GM18870 (cell line): ENCODE measurements at regions not wholly inside any gene's neighbourhood (a gene's known extent, or its start where the extent isn't known, plus 50 kb on each side); places are given as distances from the start of the nearest gene placed in this dataset.
"Not testable (repeated sequence)": the region's sequence is repeated elsewhere in the genome, so short reads cannot be mapped to it uniquely, and the experiment has no call there.

Experiments used
- ATAC-seq: cut with Tn5 transposase; IDR thresholded peaks from one replicate; pipeline ENCODE4 v1.9.1; 2021; ENCODE audit warnings: moderate library complexity; ENCODE audit not compliant: unreplicated experiment

DNA sequence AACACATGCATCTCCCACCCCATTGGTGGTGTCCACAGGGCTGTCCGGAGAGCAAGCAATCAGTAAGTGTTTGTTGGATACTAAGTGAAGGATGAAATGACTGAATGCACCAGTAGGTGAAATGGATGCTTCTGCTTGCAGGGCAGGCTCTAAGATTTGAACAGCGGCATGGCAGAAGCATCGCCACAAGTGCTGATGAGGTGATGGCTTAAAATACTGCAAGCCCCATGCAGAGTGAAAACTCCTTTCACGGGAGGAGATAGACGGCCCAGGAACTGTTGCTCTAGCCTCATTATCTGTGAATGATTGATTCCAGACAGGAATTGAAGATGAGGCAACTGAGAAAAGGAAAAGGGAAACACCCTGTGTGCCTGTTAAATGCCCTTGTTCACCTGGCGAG, 158.9 kb downstream of the LY86 start:
- ATAC-seq: no peak

DNA sequence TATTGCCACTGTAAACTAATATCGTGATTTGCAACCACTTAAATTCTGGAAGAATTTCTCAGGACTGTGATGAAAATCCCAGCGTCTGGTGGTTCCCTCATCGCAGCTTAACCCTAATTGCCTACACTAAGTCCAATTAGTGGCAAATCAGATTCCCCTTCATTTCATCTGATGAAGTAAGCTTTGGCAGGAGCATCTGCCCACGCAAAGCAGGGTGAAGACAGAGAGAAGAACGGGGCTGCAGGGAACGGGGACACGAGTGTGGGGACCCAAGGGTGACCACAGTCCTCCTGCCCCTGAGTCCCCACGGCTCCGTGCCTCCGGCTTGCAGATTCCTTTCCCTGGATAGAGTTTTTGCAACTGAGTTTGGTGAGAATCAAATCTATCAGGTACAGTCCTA, 159.5 kb downstream of the LY86 start:
- no peak for ATAC-seq

DNA sequence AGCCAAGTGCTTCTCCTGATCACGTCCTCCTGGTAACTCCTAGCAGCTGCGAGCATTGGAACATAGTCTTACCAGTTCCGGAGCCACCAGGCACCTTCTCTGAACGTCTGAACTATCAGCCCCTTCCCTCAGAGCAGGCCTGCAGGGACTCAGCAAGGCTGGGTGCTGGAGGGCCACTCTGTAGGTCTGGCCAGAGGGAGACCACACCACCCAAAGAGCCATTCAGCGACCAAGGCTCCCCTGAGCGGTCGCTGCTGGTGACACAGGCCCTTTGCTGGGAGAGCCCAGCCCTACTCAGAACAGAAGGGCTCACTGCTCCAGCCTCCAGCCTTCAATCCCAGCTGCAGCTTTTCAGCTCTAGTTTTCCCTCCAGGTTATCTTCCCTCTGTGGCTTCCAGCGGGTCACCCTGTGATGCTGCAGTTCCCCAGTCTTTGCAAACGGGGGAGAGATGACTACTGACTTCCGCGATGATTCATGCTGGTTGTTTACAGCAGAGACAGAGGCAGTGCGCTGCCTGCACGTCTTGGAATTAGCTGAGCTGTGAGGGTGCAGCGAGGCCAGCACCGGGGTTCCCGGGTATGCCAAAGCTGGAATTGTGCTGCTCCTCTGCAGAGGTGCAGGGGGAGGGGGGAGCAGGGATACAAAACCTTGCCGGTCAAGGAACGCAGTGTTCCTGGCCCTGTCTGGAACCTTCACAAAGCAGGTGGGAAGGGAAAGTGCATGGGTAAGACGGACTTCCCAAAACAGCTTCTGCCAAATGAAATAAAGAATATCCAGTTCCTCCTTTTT, 161.4 kb downstream of the LY86 start:
- no peak for ATAC-seq

DNA sequence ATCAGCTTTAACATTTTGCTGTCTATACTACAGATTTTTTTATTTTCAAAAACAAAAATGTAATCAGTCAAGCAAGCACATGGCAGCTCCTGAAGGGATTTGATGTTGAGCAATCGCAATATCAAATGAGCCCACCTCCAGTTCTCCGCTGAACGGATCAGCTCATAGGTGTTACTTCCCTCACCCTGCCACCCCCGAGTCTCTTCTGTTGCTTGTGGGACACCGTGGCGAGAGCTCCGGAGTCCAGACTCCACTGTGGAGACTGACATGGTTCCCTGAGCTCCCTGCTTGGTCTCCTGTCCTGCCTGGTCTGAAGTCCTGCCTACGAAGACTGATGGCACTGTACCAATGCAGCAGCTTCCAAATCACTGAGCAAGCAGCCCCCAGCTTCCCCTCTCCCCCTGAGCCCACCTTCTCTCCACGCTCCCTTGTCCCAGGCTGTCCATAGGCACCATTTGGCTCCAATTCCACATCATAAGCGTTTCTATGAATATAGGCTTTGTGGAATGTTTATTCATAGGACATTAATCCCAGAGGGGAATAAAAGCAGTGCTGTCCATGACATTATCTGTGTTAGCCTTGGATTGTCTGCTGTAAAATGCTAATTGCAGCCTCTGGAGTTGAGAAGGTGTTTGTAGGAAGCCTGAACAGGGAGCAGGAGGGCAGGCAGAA, 162.2 kb downstream of the LY86 start:
- no peak for ATAC-seq

DNA sequence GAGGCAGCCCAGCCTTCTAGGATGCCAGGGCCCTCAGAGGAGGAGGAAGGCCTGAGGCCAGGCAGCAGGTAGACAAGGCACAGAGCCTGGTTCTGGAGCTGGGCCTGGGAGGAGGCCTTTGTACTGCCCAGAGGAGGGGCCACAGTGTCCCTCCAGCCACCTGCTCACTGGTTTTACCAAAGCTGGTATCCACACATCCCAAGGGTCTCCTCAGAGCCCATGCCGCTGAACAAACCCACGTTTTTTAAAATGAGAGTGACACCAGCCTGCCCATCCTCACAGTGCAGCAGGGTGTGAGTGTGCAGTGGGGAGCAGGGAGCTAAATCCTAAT, 162.7 kb downstream of the LY86 start:
- no peak for ATAC-seq

DNA sequence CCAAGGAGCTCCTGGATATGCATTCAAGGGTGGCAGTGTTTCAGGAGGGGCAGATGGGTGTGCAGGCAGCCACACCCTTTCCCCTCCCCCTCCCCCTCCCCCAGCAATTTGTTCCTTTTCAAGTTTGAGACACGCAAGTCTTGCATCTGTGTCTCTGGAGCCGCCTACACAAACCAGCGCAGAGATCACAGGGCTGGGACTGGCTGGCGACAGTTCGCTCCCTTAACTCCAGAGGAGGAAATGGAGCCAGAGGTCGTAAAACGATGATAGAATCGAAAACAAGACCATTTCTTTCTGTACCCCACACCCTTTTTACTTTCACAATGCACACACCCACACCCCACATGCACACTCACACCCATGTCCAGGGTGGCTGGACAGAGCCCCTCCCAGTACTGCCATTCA, 163.1 kb downstream of the LY86 start:
- no peak for ATAC-seq

DNA sequence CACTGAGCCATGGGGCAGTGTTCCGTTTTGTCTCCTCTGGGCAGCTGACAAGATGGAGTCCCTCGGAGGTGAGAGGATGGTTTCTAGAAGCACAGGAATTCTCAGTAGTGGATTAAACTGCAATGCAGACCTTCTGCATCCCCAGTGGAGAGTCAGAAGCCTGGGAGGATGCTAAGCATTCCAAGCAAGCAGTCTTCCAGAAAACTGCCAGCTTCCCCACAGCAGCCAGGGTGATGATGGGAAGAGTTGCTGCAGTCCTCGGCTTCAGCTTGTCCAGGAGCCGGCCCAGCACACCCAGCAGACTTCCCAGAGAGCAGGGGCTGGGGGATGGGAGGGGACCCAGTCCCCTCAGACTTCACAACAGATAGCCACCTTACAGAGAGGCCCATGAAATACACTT, 163.6 kb downstream of the LY86 start:
- no peak for ATAC-seq

DNA sequence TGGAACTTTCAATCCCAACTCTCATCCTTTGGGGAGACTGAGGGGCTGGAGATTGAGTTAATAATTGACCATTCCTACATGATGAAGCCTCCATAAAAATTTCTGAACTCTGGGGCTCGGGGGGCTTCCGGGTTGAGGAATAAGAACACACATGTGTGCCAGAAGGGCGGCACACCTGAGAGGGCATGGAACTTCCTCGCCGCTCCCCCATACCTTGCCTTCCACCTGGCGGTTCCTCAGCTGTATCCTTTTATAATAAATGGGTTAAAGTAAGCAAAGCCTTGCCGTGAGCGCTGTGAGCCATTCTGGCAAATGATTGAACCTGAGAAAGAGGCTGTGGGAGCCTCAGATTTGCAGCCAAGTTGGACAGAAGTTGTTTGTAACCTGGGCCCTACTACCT, 164.8 kb downstream of the LY86 start:
- no peak for ATAC-seq

DNA sequence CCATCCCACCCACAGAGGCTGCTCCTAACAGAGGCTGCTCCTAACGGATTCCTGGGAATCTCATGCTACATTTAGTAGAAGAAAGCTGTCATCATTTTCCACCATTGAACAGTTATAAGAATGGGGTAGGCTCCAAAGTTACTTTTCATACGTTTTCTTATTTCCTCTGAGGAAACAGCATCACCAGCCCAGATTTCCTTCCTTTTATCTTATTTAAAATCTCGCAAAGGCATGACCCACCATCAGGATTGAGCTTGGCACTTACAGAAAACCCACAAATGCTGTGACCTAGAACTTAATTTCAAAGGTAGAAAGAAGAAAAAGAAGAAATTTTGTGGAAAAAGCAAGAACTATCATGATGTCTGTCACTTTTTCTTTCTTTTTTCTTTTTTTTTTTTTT, 168.0 kb downstream of the LY86 start:
- no peak for ATAC-seq

DNA sequence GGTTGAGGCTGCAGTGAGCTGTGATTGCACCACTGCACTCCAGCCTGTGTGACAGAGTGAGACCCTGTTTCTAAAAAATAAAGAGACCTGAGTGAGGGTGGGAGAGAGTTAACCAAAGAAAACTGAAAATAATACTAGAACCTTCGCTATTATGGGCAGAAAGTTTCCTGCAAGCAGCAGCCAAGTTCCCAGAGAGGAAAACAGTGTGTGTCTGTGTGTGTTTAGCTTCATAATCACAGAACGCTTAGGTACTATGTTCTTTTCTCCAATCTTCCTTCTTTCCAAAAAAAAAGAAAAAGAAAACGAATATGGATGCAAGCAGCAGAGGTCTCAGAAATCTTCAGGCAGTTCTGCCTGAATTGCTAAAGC, 170.0 kb downstream of the LY86 start:
- no peak for ATAC-seq

DNA sequence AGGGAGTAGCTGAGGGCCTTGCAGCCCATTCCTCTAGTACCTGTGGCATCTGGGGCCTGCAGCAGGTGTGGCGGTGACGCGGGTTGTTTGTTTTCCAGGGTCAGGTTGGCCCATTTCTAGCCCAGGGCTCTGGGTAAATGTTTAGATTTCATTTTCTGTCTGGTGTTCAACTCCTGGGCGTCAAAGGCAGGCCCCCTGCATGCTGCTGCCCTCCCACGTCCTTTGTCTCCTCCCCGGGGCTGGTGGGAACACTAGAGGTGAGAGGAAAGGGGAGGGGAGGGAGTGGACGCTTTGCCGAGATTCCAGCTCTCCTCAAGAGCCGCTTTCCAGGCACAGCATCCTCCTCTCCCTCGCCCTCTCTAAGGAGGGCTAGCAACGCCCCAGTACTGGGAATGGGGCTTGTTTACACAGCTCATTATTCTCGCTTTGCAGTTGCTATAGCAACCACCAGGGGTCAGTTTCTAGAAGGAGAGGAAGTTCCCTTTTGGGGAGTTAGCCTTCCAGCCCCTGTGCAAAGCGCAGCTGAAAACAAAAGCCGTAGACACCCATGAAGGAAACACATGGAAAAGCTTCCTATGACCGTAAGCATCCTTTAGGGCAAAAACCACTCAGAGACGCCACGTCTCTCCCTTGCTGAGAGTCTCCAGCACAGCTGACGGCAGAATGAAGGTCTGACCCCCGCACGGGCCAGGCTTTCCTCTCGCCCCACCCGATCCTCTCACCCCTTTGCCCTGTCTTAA, 170.6 kb downstream of the LY86 start:
- ATAC-seq: peak; percentile 86

DNA sequence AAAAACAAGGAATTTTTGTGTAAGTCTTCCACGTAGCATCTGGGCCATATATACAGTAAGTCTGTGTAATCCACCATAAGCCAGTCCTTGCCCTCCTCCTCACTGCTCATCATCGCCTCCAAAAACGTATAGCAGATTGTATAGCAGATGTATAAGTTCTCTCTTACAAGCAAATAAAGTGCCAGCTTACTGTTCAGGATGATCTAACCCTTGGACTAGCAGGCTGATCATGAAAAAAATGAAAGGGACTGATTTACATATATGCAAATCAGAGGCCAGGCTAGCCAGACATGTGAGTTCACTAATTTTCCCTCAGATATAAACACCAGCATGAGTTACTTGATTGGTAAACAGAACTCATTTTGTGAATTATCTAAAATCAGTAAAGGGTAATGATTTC, 171.5 kb downstream of the LY86 start:
- ATAC-seq: no peak

DNA sequence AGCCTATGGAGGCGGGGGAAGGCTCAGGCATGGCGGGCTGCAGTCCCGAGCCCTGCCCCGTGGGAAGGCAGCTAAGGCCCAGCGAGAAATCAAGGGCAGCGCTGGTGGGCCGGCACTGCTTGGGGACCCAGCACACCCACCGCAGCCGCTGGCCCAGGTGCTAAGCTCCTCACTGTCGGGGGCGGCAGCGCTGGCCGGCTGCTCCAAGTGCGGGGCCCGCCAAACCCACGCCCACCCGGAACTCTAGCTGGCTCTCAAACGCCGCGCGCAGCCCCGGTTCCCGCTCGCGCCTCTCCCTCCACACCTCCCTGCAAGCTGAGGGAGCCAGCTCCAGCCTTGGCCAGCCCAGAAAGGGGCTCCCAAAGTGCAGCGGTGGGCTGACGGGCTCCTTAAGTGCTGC, 174.0 kb downstream of the LY86 start:
- not testable (repeated sequence) for ATAC-seq

DNA sequence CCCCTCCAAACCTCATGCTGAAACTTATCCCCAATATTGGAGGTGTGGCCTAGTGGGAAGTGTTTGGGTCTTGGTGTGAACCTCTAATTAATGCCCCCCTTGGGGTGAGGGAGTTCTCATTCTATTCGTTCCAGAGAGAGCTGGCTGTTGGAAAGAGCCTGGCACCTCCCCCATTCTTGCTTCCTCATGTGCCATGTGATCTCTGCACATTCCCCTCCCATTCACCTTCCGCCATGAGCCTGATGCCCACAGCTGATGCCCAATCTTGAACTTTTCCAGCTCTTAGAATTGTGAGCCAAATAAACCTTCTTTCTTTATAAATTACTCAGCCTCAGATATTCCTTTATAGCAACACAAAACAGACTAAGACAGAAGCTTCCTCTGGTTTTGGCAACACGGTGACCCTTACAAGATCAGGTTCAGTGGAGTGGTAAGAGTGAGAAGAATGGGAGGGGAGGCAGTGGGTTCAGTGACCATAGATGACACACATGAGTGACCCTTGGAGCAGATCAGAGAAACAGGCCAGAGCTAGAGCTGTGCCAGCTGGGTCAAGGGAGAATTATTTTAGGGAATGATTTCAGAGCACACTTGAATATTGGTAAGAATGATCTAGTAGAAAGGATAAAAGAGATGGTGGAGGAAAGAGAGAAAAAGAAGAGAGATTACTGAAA, 176.4 kb downstream of the LY86 start:
- ATAC-seq: no peak

DNA sequence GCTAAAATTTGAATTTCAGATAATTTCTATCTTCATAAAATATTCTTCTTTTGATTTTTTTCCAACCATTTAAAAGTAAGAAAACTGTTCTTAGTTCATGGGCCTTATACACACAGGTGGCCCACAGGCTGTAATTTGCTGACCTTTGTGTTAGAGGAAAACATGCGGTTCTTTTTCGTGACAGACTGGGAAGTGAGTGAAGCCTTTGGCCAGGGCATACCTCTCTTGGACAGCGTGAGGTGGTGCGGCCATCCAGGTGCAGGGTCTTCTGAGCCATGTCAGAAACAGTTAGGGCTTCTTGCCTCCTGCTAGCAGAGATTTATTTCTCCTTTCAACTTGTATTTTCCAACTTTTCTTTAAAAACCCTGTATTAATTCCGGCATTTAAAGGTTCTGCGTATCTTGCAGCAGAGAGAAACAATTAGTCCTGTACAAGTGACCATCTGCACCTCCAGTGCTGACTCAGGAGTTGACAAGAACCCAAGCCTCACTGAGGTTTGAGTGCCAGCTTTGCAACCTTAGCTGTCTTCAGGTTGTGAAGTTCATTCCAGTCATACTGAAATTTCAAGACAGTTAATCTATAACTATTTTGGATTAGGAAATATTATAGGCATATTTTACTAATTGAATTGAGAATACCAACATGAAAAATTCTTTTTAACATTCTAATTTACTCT, 177.8 kb downstream of the LY86 start:
- ATAC-seq: no peak

DNA sequence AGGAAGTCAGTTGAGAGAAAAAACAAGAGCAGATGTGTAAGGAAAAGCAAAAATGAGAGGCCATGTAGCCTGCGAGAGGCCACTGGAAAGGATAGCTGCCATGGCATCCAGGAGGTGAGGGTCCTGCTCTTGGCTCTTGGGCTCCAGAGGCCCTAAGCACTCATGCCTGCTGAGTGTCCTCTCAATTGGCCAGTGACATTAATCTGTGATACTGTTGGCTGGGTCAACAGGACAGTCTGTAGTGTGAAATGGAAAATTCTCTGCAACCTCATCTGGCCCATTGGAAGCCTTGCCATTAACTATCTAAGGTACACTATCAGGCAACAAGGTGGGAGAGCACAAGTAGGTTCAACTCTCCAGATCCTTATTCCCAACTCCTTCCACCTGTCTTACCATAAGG, 180.9 kb downstream of the LY86 start:
- no peak for ATAC-seq

DNA sequence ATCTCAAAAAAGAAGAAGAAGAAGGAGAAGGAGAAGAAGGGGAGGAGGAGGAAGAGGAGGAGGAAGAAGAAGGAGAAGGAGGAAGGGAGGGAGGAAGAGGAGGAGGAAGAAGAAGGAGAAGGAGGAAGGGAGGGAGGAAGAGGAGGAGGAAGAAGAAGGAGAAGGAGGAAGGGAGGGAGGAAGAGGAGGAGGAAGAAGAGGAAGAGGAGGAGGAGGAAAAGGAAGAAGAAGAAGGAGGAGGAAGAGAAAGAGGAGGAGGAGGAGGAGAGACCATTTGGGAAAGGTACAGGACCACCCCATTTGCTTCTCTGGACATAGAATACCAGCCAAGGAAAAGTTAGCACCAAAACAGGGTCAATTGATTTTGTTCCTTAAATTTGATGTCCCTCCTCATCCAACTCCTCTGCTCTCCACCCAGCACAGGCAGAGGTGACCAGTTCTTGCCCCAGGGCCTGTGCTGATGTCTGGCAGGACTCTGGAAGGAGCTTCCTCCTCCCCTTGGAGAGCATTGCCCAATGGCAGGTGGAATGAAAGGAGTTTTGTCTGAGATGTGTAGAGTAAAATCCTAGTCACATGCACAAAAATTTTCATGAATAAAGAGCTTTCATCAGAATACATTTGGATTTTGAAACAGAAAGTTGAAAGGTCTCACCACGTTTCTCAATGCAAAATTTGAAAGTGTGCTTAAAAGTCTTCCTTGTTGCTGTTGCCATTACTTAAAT, 182.9 kb downstream of the LY86 start:
- no peak for ATAC-seq

DNA sequence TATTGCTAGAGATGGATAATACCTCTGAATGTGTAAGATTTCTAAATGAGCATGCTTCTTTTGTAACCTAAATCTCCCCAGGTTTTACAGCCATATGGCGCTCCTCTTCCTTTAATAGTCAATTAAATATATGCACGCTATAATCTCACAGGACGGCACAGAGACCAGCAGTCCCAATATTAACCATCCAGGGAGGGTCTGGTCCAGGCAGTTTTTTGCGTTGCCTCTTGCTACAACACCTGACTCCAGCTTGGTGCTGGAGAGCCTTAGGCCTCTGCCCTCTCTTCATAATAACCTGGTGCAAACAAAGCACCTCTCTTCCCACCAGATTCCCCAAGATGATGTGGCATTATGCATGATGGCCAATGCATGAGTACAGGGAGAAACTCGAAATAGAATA, 183.4 kb downstream of the LY86 start:
- ATAC-seq: no peak

DNA sequence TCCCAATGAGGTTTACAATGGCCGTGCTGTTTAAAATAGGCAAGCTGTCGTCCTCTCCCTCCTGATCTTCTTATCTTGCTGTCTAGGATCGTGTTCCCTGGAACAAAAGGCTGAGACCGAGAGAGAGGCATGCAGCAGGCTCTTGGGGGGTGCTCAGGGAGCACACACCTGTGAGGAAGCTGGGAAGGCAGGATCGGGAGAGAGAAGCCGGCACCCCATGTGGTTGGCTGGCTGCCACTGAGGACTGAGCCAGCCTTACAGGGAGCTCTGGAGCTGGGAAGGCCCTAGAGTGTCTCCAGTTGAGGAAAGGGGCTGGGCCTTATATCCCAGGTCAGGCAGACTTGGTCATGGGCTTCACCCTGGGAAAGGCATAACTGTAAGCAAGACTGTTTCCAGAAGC, 184.2 kb downstream of the LY86 start:
- no peak for ATAC-seq

DNA sequence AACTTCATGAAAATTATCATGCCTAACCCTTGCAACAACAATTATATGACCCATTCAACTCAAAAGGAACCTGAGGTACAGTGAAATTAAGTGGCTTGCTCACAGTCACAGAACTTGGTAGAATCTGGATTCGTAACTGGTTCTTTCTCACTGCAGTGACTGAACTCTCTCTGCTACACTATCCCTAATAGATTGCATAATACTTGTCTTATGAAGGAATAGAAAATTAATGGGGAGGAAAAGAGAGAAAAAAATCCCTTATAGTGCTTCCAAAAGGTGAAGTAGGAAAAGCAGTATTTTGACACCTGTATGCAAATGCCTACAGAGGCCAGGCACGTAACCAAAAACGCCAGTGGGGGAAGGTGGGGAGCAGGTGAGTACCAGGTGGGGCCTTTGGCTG, 186.6 kb downstream of the LY86 start:
- ATAC-seq: no peak

DNA sequence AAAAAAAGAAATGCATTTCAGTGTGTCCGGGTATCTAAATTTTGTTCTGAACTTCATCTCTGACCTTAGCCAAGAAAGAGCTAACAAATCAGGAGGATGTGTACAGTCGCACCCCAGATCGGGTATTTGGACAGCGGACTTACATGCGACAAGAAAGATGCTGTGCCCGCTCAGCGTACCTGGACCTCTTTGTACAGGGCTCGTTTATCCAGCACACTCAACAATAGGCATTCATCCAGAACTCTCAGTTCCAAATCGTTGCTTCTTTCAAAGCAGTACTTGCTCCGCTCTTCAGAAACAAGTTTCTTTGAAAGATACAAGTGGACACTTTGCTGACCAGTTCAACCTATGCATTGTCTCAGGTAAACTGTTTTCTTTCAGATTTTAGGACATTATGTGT, 191.7 kb downstream of the LY86 start:
- ATAC-seq: no peak
